Mesothelial cell of epicardium (in vitro differentiated cells): ENCODE measurements at regions not wholly inside any gene's neighbourhood (a gene's known extent, or its start where the extent isn't known, plus 50 kb on each side); places are given as distances from the start of the nearest gene placed in this dataset.
"Not testable (repeated sequence)": the region's sequence is repeated elsewhere in the genome, so short reads cannot be mapped to it uniquely, and the experiment has no call there.

ENCODE experiments used
- DNase-seq, 2 experiments: peaks; one replicate each; pipeline ENCODE4 v3.0.0; 2021; ENCODE audit warnings: low spot score in 2 of 2; ENCODE audit not compliant: unreplicated experiment in 2 of 2
- H3K27ac Mint-ChIP-seq: 2 replicates; pipeline ENCODE4 v1.8.0; 2021; ENCODE audit warnings: mixed read lengths
- H3K27me3 Mint-ChIP-seq: 2 replicates; pipeline ENCODE4 v1.8.0; 2021; ENCODE audit warnings: low read depth, mixed read lengths
- H3K36me3 Mint-ChIP-seq: 2 replicates; pipeline ENCODE4 v1.8.0; 2021; ENCODE audit warnings: mixed read lengths
- H3K4me1 Mint-ChIP-seq: 2 replicates; pipeline ENCODE4 v1.8.0; 2021; ENCODE audit warnings: mixed read lengths
- H3K4me3 Mint-ChIP-seq: 2 replicates; pipeline ENCODE4 v1.8.0; 2021; ENCODE audit warnings: mild to moderate bottlenecking, moderate library complexity, mixed read lengths
- H3K9me3 Mint-ChIP-seq: 2 replicates; pipeline ENCODE4 v1.8.0; 2021; ENCODE audit warnings: mixed read lengths
- CTCF ChIP-seq: fragments of 200-600 bp; sonication (generic); IDR thresholded peaks from one replicate; pipeline ENCODE4 v1.5.0; 2021; ENCODE audit warnings: antibody characterized with exemption; ENCODE audit not compliant: unreplicated experiment

GRCh38 chr4:177530561-177530960 lies 88.3 kb upstream of the AGA start:
- DNase-seq, result no peak
- Mint-ChIP-seq H3K36me3 (no peaks in the 10 kb centered on the region), H3K4me3 (no peak overlapping the region), H3K9me3 (peaks cover 6% of the 10 kb centered on the region), H3K27me3 (no peaks in the 10 kb centered on the region), H3K4me1 (no peaks in the 10 kb centered on the region), H3K27ac (no peak overlapping the region)
- TF ChIP-seq CTCF, result no peak

- peaks cover 6% of the 10 kb centered on the region for H3K9me3 Mint-ChIP-seq
- H3K27me3 Mint-ChIP-seq, result no peaks in the 10 kb centered on the region
- no peak for DNase-seq
- no peaks in the 10 kb centered on the region for H3K36me3 Mint-ChIP-seq
- TF ChIP-seq CTCF, result no peak
- H3K4me3 Mint-ChIP-seq, result no peak overlapping the region
- no peaks in the 10 kb centered on the region for H3K4me1 Mint-ChIP-seq
- no peak overlapping the region for H3K27ac Mint-ChIP-seq
Observed at GRCh38 chr4:177532358-177532757, 90.1 kb upstream of the AGA start.

- not testable (repeated sequence) for H3K27me3 Mint-ChIP-seq, H3K27ac Mint-ChIP-seq, DNase-seq
Observed at GRCh38 chr4:177534841-177535240, 92.6 kb upstream of the AGA start.

GRCh38 chr4:177546745-177547144 lies 104.5 kb upstream of the AGA start:
- Mint-ChIP-seq H3K27me3 (no peaks in the 10 kb centered on the region), H3K27ac (no peak overlapping the region), H3K36me3 (peaks cover 2% of the 10 kb centered on the region), H3K4me3 (no peak overlapping the region), H3K4me1 (no peaks in the 10 kb centered on the region), H3K9me3 (peaks cover 9% of the 10 kb centered on the region)
- no peak for DNase-seq
- TF ChIP-seq CTCF, result no peak

More at GRCh38 chr4:177534841-177535240, 92.6 kb upstream of the AGA start:
- H3K4me1 Mint-ChIP-seq, H3K9me3 Mint-ChIP-seq, H3K36me3 Mint-ChIP-seq, H3K4me3 Mint-ChIP-seq: not testable (repeated sequence)

- no peak for TF ChIP-seq CTCF
- no peak for DNase-seq
- Mint-ChIP-seq H3K36me3 (peaks cover 2% of the 10 kb centered on the region), H3K4me3 (no peak overlapping the region), H3K4me1 (no peaks in the 10 kb centered on the region), H3K27ac (no peak overlapping the region), H3K9me3 (peaks cover 4% of the 10 kb centered on the region), H3K27me3 (no peaks in the 10 kb centered on the region)
Observed at GRCh38 chr4:177547985-177548384, 105.7 kb upstream of the AGA start.

GRCh38 chr4:177555007-177555574 lies 112.9 kb upstream of the AGA start:
- Mint-ChIP-seq H3K27me3 (no peaks in the 10 kb centered on the region), H3K4me3 (no peak overlapping the region), H3K4me1 (no peaks in the 10 kb centered on the region), H3K36me3 (peaks cover 2% of the 10 kb centered on the region), H3K27ac (no peak overlapping the region), H3K9me3 (peaks cover 7% of the 10 kb centered on the region)
- peak; percentile 85 for TF ChIP-seq CTCF
- no peak for DNase-seq
